DND-41 (cell line): ENCODE measurements at regions not wholly inside any gene's neighbourhood (a gene's known extent, or its start where the extent isn't known, plus 50 kb on each side); places are given as distances from the start of the nearest gene placed in this dataset.

Experiments used
- ATAC-seq: fragments of 200-7000 bp; cut with Tn5 transposase; 3 replicates; pipeline ENCODE4 v1.9.1; 2021; ENCODE audit warnings: low read depth; ENCODE audit not compliant: insufficient read depth
- DNase-seq: peaks from one replicate; pipeline ENCODE4 v3.0.0-alpha.2; 2020
- H2AFZ ChIP-seq: 2 replicates; pipeline ENCODE4 v1.6.0; 2012; ENCODE audit warnings: low read depth, low read length
- H3K27ac ChIP-seq: 2 replicates; pipeline ENCODE4 v1.5.1; 2012; ENCODE audit warnings: low read length, inconsistent platforms
- H3K27me3 ChIP-seq: fragments of 200-600 bp; sonication (generic); 2 replicates; pipeline ENCODE4 v1.6.0; 2012; ENCODE audit warnings: low read length, mild to moderate bottlenecking, inconsistent platforms; ENCODE audit not compliant: insufficient read depth, poor library complexity
- H3K36me3 ChIP-seq: 2 replicates; pipeline ENCODE4 v1.5.1; 2012; ENCODE audit warnings: low read length, inconsistent platforms; ENCODE audit not compliant: insufficient read depth
- H3K4me1 ChIP-seq: 2 replicates; pipeline ENCODE4 v1.5.1; 2012; ENCODE audit warnings: mild to moderate bottlenecking, low read length; ENCODE audit not compliant: insufficient read depth
- H3K4me2 ChIP-seq: 2 replicates; pipeline ENCODE4 v1.6.0; 2012; ENCODE audit warnings: mild to moderate bottlenecking, moderate library complexity, low read length, inconsistent platforms; ENCODE audit not compliant: insufficient read depth
- H3K4me3 ChIP-seq, 2 experiments: fragments of 200-600 bp in 1 of 2; shearing (Covaris generic) in 1 of 2; 2 replicates each; pipeline ENCODE4 v1.5.1; 2012 to 2016; ENCODE audit warnings: inconsistent platforms in 2 of 2, low read length in 2 of 2, mild to moderate bottlenecking in 2 of 2, low read depth in 1 of 2, moderate library complexity in 1 of 2
- H3K79me2 ChIP-seq: 2 replicates; pipeline ENCODE4 v1.6.0; 2012; ENCODE audit warnings: low read length, inconsistent platforms; ENCODE audit not compliant: insufficient read depth
- H3K9ac ChIP-seq: 2 replicates; pipeline ENCODE4 v1.6.0; 2012; ENCODE audit warnings: low read depth, mild to moderate bottlenecking, inconsistent platforms, low read length, moderate library complexity
- H3K9me3 ChIP-seq: 2 replicates; pipeline ENCODE4 v1.5.1; 2012; ENCODE audit warnings: low read length, moderate library complexity, mild to moderate bottlenecking, inconsistent platforms; ENCODE audit not compliant: insufficient read depth, severe bottlenecking
- H4K20me1 ChIP-seq: 2 replicates; pipeline ENCODE4 v1.6.0; 2012; ENCODE audit warnings: low read length; ENCODE audit not compliant: insufficient read depth
- EZH2 ChIP-seq: IDR thresholded peaks from 3 replicates; pipeline ENCODE4 v1.6.1; 2012; ENCODE audit warnings: borderline replicate concordance, low read depth, mild to moderate bottlenecking, moderate library complexity, low read length, inconsistent platforms; ENCODE audit not compliant: severe bottlenecking
- TF ChIP-seq, protein P1 (sequence below): IDR thresholded peaks from 2 replicates; pipeline ENCODE4 v1.5.1; 2012; ENCODE audit warnings: borderline replicate concordance, low read length, moderate library complexity, mild to moderate bottlenecking; ENCODE audit not compliant: poor library complexity, severe bottlenecking; ENCODE audit errors: extremely low read depth

DNA sequence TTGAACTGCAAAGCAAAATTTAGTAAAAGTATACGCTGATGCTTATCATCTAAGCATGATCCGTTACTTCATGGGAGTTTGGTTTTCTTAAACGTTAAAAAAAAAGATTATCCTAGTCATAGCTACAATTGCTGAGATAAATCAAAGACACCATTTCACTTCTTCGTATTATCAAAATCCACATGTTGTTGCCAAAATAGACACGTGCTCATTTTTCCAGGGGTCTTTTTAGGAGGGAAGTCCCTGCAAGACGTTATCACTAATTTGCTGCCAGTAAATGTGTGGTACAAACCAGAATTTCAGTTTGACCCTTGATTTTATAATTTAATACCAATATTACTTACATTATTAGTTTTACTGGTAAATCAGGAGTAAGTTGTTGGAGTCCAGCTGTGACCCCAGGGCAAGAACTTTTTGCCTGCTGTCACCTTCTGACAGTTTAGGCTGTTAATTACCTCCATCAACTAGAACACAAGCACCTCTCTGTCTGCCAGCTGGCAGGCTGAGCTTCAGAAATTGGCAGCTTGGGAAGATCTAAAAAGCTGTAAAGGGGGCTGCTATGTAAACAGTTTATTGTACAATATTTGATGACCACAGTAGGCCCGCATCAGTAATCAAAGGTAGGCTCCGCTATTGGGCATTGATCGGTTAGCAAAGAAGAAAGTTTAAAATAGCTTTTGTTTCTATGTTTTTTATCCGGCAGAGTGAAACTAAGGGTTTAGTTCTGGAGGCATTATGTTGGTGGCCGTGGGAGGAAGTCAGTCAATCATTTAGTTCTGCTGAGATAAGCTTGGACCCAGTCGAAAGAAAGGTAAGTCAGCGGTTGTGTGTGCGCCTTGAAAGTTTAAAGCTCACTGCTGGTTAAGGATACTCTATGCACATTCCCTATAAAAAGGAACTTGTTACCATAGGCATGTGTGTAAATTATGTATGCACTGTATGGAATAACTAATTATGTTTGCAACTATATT, 196.4 kb downstream of the FBXO8 start:
- no peaks in the 10 kb centered on the region for H3K79me2 ChIP-seq
- no peak for ATAC-seq
- H3K4me3 ChIP-seq, result no peak overlapping the region
- H3K9me3 ChIP-seq, result no peaks in the 10 kb centered on the region
- DNase-seq, result no peak
- no peak overlapping the region for H3K27ac ChIP-seq
- no peaks in the 10 kb centered on the region for H3K36me3 ChIP-seq
- no peak overlapping the region for H2AFZ ChIP-seq
- H3K27me3 ChIP-seq, result no peaks in the 10 kb centered on the region
- no peaks in the 10 kb centered on the region for H4K20me1 ChIP-seq
- TF ChIP-seq EZH2, result no peak
- TF ChIP-seq, protein P1, sequence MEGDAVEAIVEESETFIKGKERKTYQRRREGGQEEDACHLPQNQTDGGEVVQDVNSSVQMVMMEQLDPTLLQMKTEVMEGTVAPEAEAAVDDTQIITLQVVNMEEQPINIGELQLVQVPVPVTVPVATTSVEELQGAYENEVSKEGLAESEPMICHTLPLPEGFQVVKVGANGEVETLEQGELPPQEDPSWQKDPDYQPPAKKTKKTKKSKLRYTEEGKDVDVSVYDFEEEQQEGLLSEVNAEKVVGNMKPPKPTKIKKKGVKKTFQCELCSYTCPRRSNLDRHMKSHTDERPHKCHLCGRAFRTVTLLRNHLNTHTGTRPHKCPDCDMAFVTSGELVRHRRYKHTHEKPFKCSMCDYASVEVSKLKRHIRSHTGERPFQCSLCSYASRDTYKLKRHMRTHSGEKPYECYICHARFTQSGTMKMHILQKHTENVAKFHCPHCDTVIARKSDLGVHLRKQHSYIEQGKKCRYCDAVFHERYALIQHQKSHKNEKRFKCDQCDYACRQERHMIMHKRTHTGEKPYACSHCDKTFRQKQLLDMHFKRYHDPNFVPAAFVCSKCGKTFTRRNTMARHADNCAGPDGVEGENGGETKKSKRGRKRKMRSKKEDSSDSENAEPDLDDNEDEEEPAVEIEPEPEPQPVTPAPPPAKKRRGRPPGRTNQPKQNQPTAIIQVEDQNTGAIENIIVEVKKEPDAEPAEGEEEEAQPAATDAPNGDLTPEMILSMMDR, result no peak
- H3K9ac ChIP-seq, result no peak overlapping the region
- H3K4me1 ChIP-seq, result no peaks in the 10 kb centered on the region
- no peak overlapping the region for H3K4me2 ChIP-seq

DNA sequence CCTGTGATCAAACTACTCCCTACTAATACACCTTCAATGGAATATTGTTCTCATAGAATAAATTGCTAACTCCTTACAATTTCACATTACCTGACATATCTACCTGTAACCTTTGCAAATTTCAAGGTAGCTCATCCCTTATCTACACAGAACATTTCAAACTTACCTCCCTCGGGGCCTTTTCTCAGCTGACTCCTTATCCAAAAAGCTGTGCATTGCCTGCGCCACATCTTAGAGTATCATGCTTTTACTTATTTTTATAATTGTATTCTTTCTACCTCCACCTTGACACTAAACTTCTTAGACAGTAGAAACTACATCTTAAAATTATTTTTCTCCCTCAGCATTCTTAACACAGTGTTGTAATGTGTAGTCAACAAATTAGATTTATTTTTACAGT, 198.5 kb downstream of the FBXO8 start:
- no peaks in the 10 kb centered on the region for H3K79me2 ChIP-seq
- no peak overlapping the region for H3K4me2 ChIP-seq
- DNase-seq (no peak), ATAC-seq (no peak)
- no peaks in the 10 kb centered on the region for H3K4me1 ChIP-seq
- no peak overlapping the region for H3K9ac ChIP-seq
- H3K27ac ChIP-seq, result no peak overlapping the region
- no peaks in the 10 kb centered on the region for H3K9me3 ChIP-seq
- H2AFZ ChIP-seq, result no peak overlapping the region
- no peaks in the 10 kb centered on the region for H3K27me3 ChIP-seq
- no peak overlapping the region for H3K4me3 ChIP-seq
- no peaks in the 10 kb centered on the region for H4K20me1 ChIP-seq
- no peaks in the 10 kb centered on the region for H3K36me3 ChIP-seq
- TF ChIP-seq EZH2, result no peak
- TF ChIP-seq, protein P1, result no peak

- ATAC-seq, result no peak
Measured at GRCh38 chr4:174084542-174084941, 198.9 kb downstream of the FBXO8 start.

More at GRCh38 chr4:174084542-174084941, 198.9 kb downstream of the FBXO8 start:
- Histone ChIP-seq H3K4me3 (no peak overlapping the region), H3K9me3 (no peaks in the 10 kb centered on the region), H3K4me2 (no peak overlapping the region), H2AFZ (no peak overlapping the region), H3K27ac (no peak overlapping the region), H3K4me1 (no peaks in the 10 kb centered on the region), H3K27me3 (no peaks in the 10 kb centered on the region), H4K20me1 (no peaks in the 10 kb centered on the region), H3K79me2 (no peaks in the 10 kb centered on the region), H3K36me3 (no peaks in the 10 kb centered on the region), H3K9ac (no peak overlapping the region)
- TF ChIP-seq EZH2, result no peak
- TF ChIP-seq, protein P1, result no peak
- DNase-seq, result no peak
